ENCODE measurements at regions not wholly inside any gene's neighbourhood (a gene's known extent, or its start where the extent isn't known, plus 50 kb on each side); places are given as distances from the start of the nearest gene placed in this dataset.

DNA sequence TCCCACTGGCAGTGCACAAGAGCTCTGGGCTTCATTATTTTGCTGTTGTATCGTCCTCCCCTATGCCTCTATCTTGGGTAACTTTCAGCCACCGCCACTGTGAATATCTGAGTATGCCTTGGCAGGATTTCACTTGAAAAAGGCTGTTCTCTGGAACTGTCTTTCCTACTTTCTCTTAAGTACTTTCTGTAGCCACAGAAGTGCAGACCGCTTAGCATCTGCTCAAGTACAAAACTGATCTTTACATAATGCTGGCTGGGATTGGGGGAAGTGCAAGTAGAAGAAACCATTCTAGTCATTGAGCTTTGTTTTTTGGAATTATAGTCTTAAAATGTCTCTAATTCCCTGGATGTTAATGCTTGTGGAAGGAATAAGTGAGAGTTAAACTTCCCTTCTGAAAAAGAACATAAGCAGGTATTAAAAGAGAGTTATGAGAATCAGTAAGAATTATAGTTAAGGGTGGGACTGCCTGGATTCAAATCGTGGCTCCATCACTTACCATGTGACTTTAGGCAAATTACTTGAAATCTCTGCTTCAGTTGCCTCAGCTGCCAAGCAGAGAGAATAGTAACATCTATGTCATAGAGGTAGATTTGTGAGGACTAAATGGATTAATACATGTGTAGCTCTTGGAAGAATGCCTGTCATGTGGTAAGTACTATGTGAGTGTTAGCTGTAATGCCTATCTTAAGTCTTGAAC, 77.5 kb downstream of the MID1IP1 start:
- TF ChIP-seq, protein P1, sequence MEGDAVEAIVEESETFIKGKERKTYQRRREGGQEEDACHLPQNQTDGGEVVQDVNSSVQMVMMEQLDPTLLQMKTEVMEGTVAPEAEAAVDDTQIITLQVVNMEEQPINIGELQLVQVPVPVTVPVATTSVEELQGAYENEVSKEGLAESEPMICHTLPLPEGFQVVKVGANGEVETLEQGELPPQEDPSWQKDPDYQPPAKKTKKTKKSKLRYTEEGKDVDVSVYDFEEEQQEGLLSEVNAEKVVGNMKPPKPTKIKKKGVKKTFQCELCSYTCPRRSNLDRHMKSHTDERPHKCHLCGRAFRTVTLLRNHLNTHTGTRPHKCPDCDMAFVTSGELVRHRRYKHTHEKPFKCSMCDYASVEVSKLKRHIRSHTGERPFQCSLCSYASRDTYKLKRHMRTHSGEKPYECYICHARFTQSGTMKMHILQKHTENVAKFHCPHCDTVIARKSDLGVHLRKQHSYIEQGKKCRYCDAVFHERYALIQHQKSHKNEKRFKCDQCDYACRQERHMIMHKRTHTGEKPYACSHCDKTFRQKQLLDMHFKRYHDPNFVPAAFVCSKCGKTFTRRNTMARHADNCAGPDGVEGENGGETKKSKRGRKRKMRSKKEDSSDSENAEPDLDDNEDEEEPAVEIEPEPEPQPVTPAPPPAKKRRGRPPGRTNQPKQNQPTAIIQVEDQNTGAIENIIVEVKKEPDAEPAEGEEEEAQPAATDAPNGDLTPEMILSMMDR (IDR thresholded peaks at IDR 0.05; ENCODE audit: insufficient read depth, low read length, poor library complexity, severe bottlenecking): no peak
- TF ChIP-seq EZH2phosphoT487 (conservative IDR thresholded peaks at IDR 0.05; ENCODE audit: low read length): no peak
